Sciatic nerve (tissue), 2 donors: ENCODE measurements at regions not wholly inside any gene's neighbourhood (a gene's known extent, or its start where the extent isn't known, plus 50 kb on each side); places are given as distances from the start of the nearest gene placed in this dataset.

Experiments
- ATAC-seq: fragments of 200-7000 bp; cut with Tn5 transposase; one replicate; pipeline ENCODE4 v1.9.1; 2020; ENCODE audit warnings: mild to moderate bottlenecking, moderate library complexity
- DNase-seq: peaks from one replicate; pipeline ENCODE4 v3.0.0-alpha.2; 2020; ENCODE audit warnings: low spot score
- intact Hi-C: fragments of 100-400 bp; cut with DNase I; formaldehyde crosslinking; loops from one replicate; pipeline ENCODE4 v1.14.2; 2022
- donor health status: DM: no; HTN: no; CAD: no.
- donor health status: DM: no; HTN: no; CAD: no.

- intact Hi-C loops: no loop called here
- peak; percentile 94 for ATAC-seq
- no peak for DNase-seq
These were observed 195.8 kb downstream of the FOXO1 start for GRCh38 chr13:40470660-40471059.

DNA sequence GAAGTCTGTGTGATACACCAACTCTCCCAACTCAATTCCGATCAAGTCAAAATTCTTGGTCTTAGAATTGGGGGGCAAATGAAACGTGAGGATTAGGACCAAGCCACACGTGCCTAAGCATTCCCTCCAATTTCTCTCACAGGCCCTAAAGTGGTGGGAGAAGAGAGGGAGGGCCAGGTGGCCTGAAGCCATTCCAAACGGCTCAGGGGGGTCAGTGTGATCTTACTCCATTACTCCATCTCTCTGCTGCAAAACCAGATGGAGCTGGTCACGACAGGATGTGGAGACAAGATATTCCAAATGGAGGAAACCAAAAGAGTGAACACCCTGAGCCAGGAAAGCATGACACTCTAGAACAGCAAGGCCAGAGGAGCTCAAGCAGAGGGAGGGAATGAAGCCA, 195.4 kb downstream of the FOXO1 start:
- ATAC-seq: peak; percentile 13
- intact Hi-C loops: no loop called here
- no peak for DNase-seq

DNA sequence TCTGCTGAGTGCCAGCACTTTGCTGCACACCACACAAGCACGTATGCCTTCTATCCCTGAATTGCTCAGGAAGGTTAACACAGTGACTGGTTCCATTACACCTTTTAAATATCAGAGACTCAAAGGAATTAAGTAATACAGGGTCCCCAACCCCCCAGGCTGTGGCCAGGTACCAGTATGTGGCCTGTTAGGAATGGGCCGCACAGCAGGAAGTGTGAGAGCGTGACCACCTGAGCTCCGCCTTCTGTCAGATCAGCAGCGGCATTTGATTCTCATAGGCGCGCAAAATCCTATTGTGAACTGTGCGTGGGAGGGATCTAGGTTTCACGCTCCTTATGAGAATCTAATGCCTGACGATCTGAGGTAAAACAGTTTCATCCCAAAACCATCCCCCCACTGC, 194.5 kb downstream of the FOXO1 start:
- intact Hi-C loops: no loop called here
- DNase-seq (no peak), ATAC-seq (no peak)

- intact Hi-C loops: no loop called here
- DNase-seq: peak; percentile 46
- ATAC-seq: no peak
These were observed 193.8 kb downstream of the FOXO1 start for GRCh38 chr13:40472427-40473220.

DNA sequence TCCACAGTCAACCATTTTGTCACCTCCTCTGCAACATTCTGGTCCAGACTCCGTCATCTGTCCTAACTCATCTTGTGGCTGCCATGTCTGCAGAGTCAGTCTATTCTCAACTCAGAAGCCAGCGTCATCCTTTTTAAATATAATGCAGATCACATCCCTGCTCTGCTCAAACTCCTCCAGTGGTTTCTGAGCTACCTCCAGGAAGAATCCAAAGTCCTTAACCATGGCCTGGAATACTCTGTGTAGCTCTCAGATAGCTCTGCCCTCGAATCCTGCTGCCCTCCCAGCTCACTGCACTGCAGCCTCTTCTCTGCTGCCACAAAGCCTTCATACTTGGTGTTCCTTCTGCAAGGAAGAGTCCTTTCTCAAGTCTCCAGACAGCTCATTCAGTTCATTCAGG, 190.8 kb downstream of the FOXO1 start:
- no peak for DNase-seq
- no peak for ATAC-seq
- intact Hi-C loops: no loop called here

DNA sequence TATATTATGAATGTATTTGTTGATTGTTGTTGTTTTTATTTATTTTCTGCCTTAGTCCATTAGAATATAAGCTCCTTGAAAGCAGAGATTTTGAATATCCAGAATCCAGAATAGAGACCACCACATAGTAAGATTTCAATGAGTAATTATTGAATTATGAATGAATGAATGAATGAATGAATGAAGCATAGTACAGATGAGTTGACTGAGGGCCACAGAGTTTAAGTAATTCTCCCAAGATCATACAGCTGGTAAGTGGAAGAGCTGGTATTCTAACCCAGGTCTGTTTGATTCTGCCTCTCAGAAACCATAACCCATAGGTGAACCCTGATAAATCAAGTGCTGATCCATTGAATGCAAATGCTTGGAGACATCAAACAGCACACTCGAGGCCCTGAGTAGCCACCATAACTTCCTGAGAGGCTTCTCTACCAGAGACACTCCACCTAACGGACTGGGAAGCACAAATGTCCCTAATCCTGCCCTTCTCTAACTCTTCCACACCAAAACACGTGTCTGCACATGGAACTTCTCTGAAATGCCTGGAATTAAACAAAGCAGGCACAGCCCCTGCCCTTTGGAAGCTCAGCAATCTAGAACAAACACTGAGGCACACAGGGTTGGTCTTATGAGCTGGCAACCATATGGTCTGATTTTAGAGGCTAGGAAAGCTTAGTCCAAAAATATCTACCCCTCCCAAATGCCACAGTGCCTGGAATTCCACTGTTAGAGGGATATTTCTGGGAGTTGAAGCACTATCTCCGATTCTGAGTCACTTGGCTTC, 190.1 kb downstream of the FOXO1 start:
- peak; percentile 18 for DNase-seq
- intact Hi-C loops: no loop called here
- ATAC-seq: no peak

DNA sequence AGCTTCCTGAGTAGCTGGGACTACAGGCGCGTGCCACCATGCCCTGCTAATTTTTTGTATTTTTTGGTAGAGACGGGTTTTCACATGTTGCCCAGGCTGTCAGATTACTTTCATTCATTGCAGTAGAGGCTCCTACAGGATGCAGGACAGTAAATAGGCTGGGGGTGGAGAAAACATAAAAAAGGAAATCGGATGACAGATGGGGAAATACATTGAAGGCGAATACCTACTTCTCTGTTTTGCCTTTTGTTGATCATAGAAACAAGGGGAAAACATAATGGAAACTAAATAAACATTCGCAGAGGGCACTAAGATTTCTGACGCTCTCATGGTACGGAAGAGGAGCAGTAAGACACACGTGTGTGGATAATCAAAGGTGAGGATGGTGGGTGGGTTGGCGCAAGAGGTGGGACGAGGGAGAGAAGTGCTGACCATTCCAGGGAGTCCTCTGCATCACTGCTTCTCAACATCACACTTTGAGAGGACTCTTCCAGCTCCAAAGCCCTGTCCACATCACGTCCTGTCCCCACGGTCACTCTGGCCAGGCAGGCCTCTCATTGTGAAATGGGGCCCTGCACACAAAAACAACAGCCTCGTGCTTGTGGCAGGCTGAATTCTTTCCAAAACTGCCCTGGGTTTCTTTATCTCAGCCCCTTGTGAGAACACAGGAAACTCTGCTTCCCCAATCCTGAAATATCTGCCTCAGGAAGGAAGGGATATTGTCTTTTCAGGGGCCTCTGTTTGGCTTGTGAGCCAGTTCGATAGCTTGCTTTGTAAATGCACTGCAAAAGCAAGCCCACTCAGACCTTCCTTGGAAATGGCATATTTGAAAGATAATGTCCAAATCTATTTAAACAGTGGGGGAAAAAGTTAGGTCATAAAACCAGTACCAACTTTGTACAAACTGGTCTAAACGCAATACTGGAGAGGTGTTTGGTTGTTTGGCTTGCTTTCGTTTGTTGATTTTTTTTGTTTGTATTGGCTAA, 188.5 kb downstream of the FOXO1 start:
- DNase-seq (no peak), ATAC-seq (peak; percentile 77)
- intact Hi-C loops: no loop called here

DNA sequence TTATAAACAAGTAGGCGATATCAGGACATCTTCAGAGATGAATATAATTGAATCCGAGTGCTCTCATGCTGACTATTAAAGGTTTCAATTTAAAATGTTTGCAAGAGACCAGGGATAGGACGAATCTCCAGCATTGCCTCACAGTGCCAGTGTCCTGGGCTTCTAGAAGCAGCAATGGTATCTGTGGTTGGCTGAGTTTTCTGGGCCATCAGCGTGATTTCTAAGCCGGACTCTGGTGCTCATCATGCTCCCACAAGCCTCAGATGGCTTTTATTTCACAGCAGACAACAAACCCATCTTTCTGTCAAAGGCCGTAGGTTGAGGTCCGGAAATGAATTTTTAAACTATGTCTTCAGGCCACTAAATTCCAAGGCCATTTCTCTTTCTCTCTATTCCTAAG, 187.7 kb downstream of the FOXO1 start:
- intact Hi-C loops: no loop called here
- DNase-seq: no peak

GRCh38 chr13:40479196-40479845, 187.1 kb downstream of the FOXO1 start:
- DNase-seq (no peak), ATAC-seq (peak; percentile 29)
- intact Hi-C loops: no loop called here

More for the DNA sequence above, 187.7 kb downstream of the FOXO1 start:
- ATAC-seq: peak; percentile 25

GRCh38 chr13:40480012-40480914, 186.2 kb downstream of the FOXO1 start:
- intact Hi-C loops: loop anchor here (10.0 kb wide), 1 partner anchor 185 kb away; the partner anchor contains the start of gene FOXO1
- no peak for DNase-seq
- peak; percentile 21 for ATAC-seq

- DNase-seq (no peak), ATAC-seq (no peak)
- intact Hi-C loops: loop anchor here (10.0 kb wide), 1 partner anchor 184 kb away; the partner anchor contains the start of gene FOXO1
These were observed 185.4 kb downstream of the FOXO1 start for GRCh38 chr13:40480915-40481516.

DNA sequence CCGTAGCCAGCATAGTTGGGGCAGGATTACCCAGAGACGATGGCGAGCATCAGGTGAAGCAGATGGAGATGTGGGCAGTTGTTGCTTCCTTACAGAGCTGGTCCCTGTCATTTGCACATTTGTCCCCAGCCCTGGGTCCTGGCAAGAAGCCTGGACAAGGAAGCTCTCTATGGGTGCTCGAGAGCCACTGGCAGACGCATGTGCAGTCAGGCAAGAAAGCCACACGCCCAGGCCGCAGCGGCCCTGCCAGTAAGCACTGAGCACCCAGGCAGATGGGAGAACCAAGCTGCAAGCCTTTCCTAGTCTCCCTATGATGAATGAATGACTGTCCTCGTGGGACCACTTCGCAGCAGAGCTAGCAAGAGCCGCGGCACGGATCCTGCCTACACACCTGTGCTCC, 182.8 kb downstream of the FOXO1 start:
- no peak for DNase-seq
- no peak for ATAC-seq
- intact Hi-C loops: loop anchor here (10.0 kb wide), 1 partner anchor 181 kb away; the partner anchor contains the start of gene FOXO1

DNA sequence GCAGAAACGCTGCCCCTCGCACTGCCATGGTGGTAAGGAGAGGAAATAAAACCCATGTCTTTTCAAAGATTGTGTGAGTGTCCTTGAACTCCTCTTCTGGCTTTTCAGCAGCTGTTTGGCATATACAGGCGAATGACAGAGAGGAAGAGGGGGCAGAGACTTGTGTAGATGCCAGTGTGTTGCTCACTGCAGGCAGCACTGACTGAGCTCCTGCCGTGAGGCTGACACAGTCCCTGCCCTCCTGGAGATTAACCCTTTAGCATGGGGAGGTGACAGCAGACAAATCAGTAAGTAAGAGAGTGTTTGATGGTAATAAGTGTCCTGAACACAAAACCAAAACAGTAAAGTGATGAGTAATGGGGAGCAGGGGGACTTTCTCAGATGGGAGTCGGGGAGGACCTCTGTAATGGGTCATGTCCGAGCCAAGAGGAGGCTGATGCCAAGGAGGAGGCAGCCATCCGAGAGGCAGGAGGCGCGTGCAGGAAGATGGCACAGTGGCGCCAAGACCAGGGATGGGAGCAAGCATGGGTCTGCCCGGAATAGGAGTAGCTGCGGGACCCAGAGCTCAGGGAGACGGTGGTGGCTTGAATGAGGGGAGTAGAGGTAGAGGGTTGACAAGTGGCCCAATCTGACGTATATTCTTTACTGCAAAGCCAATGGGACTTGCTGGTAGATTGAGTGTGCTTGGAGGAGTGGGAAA, 182.2 kb downstream of the FOXO1 start:
- intact Hi-C loops: loop anchor here (10.0 kb wide), 1 partner anchor 181 kb away; the partner anchor contains the start of gene FOXO1
- ATAC-seq: no peak

DNA sequence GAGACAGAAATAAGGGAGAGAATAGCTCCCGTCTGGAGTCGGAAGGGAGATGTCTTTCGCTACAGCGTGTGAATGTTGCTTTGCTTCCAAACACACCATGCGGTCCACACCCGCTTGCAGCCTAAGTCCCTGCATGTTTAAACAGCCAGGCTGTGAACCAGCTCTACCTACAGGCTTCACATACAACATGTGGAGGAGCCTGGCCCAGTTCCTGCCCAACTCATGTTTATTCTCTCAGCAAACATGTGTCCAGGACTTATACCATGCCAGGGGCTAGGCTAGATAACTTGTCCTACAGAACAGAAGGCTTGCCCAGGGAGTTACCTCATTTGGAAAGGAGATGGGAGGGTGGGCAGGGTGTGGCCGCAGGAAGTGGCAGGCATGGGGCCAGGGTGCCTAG, 181.5 kb downstream of the FOXO1 start:
- intact Hi-C loops: loop anchor here (10.0 kb wide), 1 partner anchor 180 kb away; the partner anchor contains the start of gene FOXO1
- no peak for ATAC-seq
- no peak for DNase-seq

More for the DNA sequence above, 182.2 kb downstream of the FOXO1 start:
- no peak for DNase-seq

DNA sequence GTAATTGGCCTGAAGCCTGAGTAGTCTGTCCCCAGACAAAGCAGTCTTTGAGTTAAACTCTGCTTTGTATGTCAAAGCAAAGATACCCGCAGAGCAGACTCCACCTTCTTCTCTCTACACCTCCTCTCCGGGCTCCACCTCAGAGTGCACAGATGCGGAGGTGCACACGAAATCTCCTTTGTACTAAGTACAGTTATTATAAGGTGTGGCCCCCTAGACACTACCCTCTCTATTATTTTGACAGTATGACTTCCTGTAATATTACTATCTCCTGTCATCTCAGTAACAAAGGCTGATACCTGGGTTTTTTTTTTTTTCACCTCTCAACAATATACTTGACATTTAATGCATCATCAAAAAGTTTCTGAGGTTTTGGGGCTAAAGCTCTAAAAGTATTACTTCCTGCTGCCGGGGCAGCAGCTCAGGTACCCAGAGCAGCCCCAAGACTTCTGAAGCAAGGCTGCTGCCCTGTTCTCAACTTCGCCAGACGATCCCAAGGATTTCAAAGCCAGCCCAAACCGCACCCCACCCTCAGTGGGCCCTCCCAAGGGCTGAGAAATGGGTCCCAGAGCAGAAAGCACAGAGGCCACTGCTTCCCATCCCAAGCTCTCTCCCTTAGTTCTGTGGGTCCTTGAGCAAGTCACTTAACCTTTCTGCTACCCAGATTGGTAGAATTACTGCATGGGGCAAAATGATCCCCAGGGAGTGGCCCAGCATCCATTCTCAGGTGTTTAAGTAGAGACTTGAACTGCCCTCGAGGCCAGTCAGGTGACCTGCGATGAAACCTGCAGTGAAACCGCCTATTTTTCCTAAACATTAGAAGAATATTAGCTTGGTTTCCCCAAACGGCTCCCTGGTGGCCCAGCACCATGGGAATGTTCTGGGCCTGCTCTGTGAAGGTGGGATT, 180.6 kb downstream of the FOXO1 start:
- DNase-seq: no peak
- intact Hi-C loops: loop anchor here (10.0 kb wide), 1 partner anchor 179 kb away; the partner anchor contains the start of gene FOXO1
- ATAC-seq: peak; percentile 20
